Activated B cell treated with CpG ODN at 0.5 μM for 24 hours (primary cell): ENCODE measurements at regions not wholly inside any gene's neighbourhood (a gene's known extent, or its start where the extent isn't known, plus 50 kb on each side); places are given as distances from the start of the nearest gene placed in this dataset.

Experiments
- ATAC-seq: fragments of 200-7000 bp; cut with Tn5 transposase; one replicate; pipeline ENCODE4 v1.10.0; 2021; ENCODE audit warnings: low read depth, mild to moderate bottlenecking, moderate library complexity
- CTCF ChIA-PET: fragments of 350-600 bp; sonication (Branson Sonifier 250); formaldehyde crosslinking; loops from one replicate; lab custom pipeline; 2021; ENCODE audit warnings: antibody characterized with exemption; lab: Charles Lee
- POLR2A ChIA-PET: fragments of 350-600 bp; sonication (Branson Sonifier 250); formaldehyde crosslinking; loops from one replicate; lab custom pipeline; 2021; ENCODE audit warnings: antibody characterized with exemption; lab: Charles Lee
- DNase-seq: peaks from one replicate; pipeline ENCODE4 v3.0.0; 2022
- H3K27ac Mint-ChIP-seq: one replicate; pipeline ENCODE4 v1.8.0; 2020; ENCODE audit warnings: mixed read lengths
- H3K27me3 Mint-ChIP-seq: one replicate; pipeline ENCODE4 v1.8.0; 2021; ENCODE audit warnings: mixed read lengths
- H3K36me3 Mint-ChIP-seq: one replicate; pipeline ENCODE4 v1.8.0; 2021; ENCODE audit warnings: low read depth, mixed read lengths
- H3K4me1 Mint-ChIP-seq: one replicate; pipeline ENCODE4 v1.8.0; 2021; ENCODE audit warnings: mixed read lengths
- H3K4me3 Mint-ChIP-seq: one replicate; pipeline ENCODE4 v1.8.0; 2020; ENCODE audit warnings: mild to moderate bottlenecking, mixed read lengths
- H3K9me3 Mint-ChIP-seq: one replicate; pipeline ENCODE4 v1.8.0; 2020; ENCODE audit warnings: mixed read lengths
- CTCF ChIP-seq: fragments of 200-600 bp; IDR thresholded peaks from one replicate; pipeline ENCODE4 v1.8.0; 2022; ENCODE audit warnings: antibody characterized with exemption, mild to moderate bottlenecking
- intact Hi-C: fragments of 100-400 bp; cut with micrococcal nuclease; formaldehyde crosslinking; loops from one replicate; pipeline ENCODE4 v1.15.1; 2024

- POLR2A ChIA-PET: no interaction called here
- no peaks in the 10 kb centered on the region for H3K36me3 Mint-ChIP-seq
- H3K27ac Mint-ChIP-seq: no peak overlapping the region
- no peak overlapping the region for H3K4me3 Mint-ChIP-seq
- TF ChIP-seq CTCF: no peak
- intact Hi-C loops: no loop called here
- ATAC-seq (no peak), DNase-seq (no peak)
- CTCF ChIA-PET: no interaction called here
- no peaks in the 10 kb centered on the region for H3K27me3 Mint-ChIP-seq
- peaks cover 10% of the 10 kb centered on the region for H3K9me3 Mint-ChIP-seq
- H3K4me1 Mint-ChIP-seq: no peaks in the 10 kb centered on the region
Measured at GRCh38 chr18:39764873-39765272, 2190.2 kb upstream of the PIK3C3 start.

- Mint-ChIP-seq H3K27ac (no peak overlapping the region), H3K4me3 (no peak overlapping the region), H3K4me1 (no peaks in the 10 kb centered on the region), H3K27me3 (no peaks in the 10 kb centered on the region), H3K36me3 (no peaks in the 10 kb centered on the region), H3K9me3 (peaks cover 9% of the 10 kb centered on the region)
- CTCF ChIA-PET: no interaction called here
- intact Hi-C loops: no loop called here
- no peak for DNase-seq
- no peak for ATAC-seq
- no peak for TF ChIP-seq CTCF
- POLR2A ChIA-PET: no interaction called here
Measured at GRCh38 chr18:39761273-39761672, 2193.8 kb upstream of the PIK3C3 start.

DNA sequence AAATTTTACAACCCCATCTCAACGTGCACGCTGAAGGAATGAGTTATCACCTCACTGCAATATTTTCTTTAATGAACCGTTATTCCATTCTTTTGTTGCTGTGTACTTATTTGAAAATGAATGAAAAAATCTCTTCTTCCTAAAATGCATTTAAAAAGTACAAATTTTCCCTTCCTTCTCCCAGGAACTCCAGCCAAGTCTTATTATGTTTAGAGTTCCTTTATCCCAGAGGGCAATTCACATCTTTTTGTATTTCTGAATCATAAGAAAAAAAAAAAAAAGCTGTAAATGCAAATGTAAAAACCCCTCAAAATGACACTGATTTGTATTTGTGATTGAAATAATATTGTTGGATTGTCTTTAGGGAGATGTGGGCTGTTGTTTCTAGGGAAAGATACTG, 2194.3 kb upstream of the CELF4 start:
- no peak for TF ChIP-seq CTCF
- Mint-ChIP-seq H3K36me3 (no peaks in the 10 kb centered on the region), H3K27ac (no peak overlapping the region), H3K27me3 (no peaks in the 10 kb centered on the region), H3K4me3 (no peak overlapping the region), H3K9me3 (peaks cover 8% of the 10 kb centered on the region), H3K4me1 (no peaks in the 10 kb centered on the region)
- ChIA-PET POLR2A (no interaction called here), CTCF (no interaction called here)
- intact Hi-C loops: no loop called here
- ATAC-seq: no peak
- no peak for DNase-seq

DNA sequence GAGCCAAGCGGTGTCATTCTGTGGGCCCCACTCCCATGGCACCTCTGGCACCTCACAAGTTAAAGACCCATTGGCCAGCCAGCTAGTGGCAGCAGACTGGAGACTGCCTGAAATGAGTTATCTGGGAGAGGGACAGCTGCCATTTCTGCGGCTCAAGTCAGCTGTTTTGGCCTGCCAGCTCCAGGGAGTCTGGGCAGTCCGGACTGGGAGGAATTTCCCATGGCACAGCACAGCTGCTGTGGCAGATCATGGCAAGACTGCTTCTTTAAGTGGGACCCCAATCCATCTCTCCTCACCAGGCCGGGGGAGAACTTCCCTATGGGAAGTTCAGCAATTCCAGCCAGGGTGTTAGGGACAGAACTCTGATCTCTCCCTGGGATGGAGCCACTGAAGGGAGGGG, 2187.6 kb upstream of the CELF4 start:
- no peak for TF ChIP-seq CTCF
- Mint-ChIP-seq H3K9me3 (peaks cover 3% of the 10 kb centered on the region), H3K36me3 (no peaks in the 10 kb centered on the region), H3K27ac (no peak overlapping the region), H3K27me3 (no peaks in the 10 kb centered on the region), H3K4me1 (no peaks in the 10 kb centered on the region), H3K4me3 (no peak overlapping the region)
- ATAC-seq (no peak), DNase-seq (no peak)
- ChIA-PET POLR2A (no interaction called here), CTCF (no interaction called here)
- intact Hi-C loops: no loop called here

GRCh38 chr18:39752351-39752750, 2186.8 kb upstream of the CELF4 start:
- ATAC-seq (no peak), DNase-seq (no peak)
- ChIA-PET CTCF (no interaction called here), POLR2A (no interaction called here)
- Mint-ChIP-seq H3K27me3 (no peaks in the 10 kb centered on the region), H3K4me1 (no peaks in the 10 kb centered on the region), H3K36me3 (no peaks in the 10 kb centered on the region), H3K9me3 (peaks cover 3% of the 10 kb centered on the region), H3K27ac (no peak overlapping the region), H3K4me3 (no peak overlapping the region)
- intact Hi-C loops: no loop called here
- TF ChIP-seq CTCF: no peak
